MM.1S (cell line): ENCODE measurements at regions not wholly inside any gene's neighbourhood (a gene's known extent, or its start where the extent isn't known, plus 50 kb on each side); places are given as distances from the start of the nearest gene placed in this dataset.

Source experiments
- EZH2 ChIP-seq: fragments of 300-600 bp; sonication (generic); optimal IDR thresholded peaks from 2 replicates; pipeline ENCODE3; 2017; ENCODE audit warnings: low read depth, mild to moderate bottlenecking, antibody characterized with exemption, low read length, mixed read lengths
- EZH2phosphoT487 ChIP-seq: fragments of 300-600 bp; sonication (generic); IDR thresholded peaks from 2 replicates; pipeline ENCODE4 v1.6.1; 2018; ENCODE audit warnings: antibody characterized with exemption, low read length
- TF ChIP-seq, protein P1 (sequence below): fragments of 300-600 bp; sonication (generic); IDR thresholded peaks from 2 replicates; pipeline ENCODE4 v1.5.1; 2016; ENCODE audit warnings: antibody characterized with exemption, low read length, mixed read lengths

DNA sequence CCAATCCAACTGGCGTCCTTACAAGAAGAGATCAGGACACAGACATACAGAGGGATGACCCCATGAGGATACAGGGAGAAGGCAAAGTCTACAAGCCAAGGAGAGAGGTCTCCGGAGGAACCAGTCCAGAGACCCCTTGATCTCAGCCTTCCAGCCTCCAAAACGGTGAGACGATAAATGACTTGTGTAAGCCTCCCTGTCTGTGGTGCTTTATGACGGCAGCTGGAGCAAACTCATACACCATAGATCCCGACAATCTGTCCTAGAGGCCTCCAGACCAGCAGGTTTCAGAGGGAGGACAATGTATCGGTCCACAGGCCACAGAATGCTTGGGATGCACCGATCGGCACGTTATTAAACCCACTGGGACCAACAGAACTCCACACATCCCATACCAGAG, 383.3 kb downstream of the SHANK2 start:
- TF ChIP-seq, protein P1, sequence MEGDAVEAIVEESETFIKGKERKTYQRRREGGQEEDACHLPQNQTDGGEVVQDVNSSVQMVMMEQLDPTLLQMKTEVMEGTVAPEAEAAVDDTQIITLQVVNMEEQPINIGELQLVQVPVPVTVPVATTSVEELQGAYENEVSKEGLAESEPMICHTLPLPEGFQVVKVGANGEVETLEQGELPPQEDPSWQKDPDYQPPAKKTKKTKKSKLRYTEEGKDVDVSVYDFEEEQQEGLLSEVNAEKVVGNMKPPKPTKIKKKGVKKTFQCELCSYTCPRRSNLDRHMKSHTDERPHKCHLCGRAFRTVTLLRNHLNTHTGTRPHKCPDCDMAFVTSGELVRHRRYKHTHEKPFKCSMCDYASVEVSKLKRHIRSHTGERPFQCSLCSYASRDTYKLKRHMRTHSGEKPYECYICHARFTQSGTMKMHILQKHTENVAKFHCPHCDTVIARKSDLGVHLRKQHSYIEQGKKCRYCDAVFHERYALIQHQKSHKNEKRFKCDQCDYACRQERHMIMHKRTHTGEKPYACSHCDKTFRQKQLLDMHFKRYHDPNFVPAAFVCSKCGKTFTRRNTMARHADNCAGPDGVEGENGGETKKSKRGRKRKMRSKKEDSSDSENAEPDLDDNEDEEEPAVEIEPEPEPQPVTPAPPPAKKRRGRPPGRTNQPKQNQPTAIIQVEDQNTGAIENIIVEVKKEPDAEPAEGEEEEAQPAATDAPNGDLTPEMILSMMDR, result no peak
- no peak for TF ChIP-seq EZH2
- TF ChIP-seq EZH2phosphoT487, result no peak
